ENCODE measurements at regions not wholly inside any gene's neighbourhood (a gene's known extent, or its start where the extent isn't known, plus 50 kb on each side); places are given as distances from the start of the nearest gene placed in this dataset.

DNA sequence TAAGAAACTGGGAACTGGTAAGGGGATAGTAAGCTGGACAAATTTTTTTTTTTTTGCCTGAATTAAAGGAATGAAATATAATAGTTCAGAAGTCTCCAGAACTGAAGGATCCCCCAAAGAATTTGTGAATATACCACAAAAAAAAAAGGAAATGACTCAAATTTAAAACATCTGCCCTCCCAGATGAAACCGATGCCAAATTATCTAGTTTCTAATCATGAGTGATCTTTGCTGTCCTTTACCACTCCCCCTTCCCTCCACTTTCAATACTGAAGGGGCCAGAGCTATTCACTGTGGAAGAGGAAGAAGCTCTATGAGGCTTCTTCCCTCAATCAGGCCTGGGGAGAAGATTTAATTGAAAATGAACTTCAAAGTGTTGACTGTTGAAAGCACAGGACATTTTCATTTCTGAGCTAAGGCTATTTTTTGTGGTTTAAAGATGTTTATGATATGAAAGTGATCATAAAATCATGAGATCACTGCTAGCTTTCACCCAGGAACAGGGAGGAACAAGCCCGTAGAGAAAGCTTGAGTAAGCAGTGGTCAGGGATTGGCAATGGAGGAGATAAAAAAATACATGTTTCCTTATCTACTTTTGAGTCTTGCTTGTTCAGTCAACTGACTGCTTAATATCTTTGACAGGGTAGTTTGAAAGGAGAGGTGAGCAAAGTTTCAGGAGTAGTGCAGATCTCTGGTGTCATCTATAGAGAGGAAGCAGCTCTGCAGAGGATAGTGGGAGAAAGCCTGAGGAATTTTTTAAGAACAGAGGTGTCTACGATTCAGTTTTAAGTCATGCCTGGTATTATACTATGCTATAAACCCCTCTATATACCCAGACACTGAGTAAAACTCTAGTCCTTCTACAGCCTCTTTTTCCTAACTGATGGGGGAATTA is 409.5 kb upstream of the FIGN start:
- BruUV-seq (replicated peaks), result no TSS peak
- Mint-ChIP-seq H3K9me3 (ENCODE audit: unreplicated experiment) (no peaks in the 10 kb centered on the region), H3K27me3 (ENCODE audit: insufficient read depth, unreplicated experiment) (peaks cover 8% of the 10 kb centered on the region), H3K4me3 (ENCODE audit: unreplicated experiment) (no peak overlapping the region), H3K36me3 (ENCODE audit: insufficient read depth, unreplicated experiment) (no peaks in the 10 kb centered on the region), H3K27ac (ENCODE audit: unreplicated experiment) (no peak overlapping the region), H3K4me1 (ENCODE audit: low read depth, unreplicated experiment) (no peaks in the 10 kb centered on the region)
- intact Hi-C loops (cut with micrococcal nuclease; ENCODE audit: unreplicated experiment), result no loop called here
- DNase-seq, result no peak
- Histone ChIP-seq H3K27me3 (replicated peaks; ENCODE audit: control insufficient read depth, insufficient read depth, low read length) (no peaks in the 10 kb centered on the region), H3K36me3 (ENCODE audit: control insufficient read depth, insufficient read depth, low read length) (no peaks in the 10 kb centered on the region), H3K9me3 (no peaks in the 10 kb centered on the region), H3K4me3 (ENCODE audit: low read depth, low read length) (no peak overlapping the region), H3K4me1 (no peaks in the 10 kb centered on the region)
- CTCF ChIA-PET, result no interaction called here
- no peak for TF ChIP-seq CTCF (IDR thresholded peaks at IDR 0.05; ENCODE audit: insufficient read depth in 1 of 2, low read depth in 1 of 2, low read length in 1 of 2, severe bottlenecking in 1 of 2, unreplicated experiment in 1 of 2)
- POLR2A ChIA-PET, result no interaction called here

- no peak overlapping the region for H3K4me3 ChIP-seq (ENCODE audit: low read depth, low read length)
These were observed 407.5 kb upstream of the FIGN start for GRCh38 chr2:164143183-164143930.

More at GRCh38 chr2:164143183-164143930, 407.5 kb upstream of the FIGN start:
- ChIA-PET CTCF (no interaction called here), POLR2A (no interaction called here)
- intact Hi-C loops (cut with micrococcal nuclease; ENCODE audit: unreplicated experiment), result no loop called here
- Mint-ChIP-seq H3K27me3 (ENCODE audit: insufficient read depth, unreplicated experiment) (peaks cover 4% of the 10 kb centered on the region), H3K9me3 (ENCODE audit: unreplicated experiment) (no peaks in the 10 kb centered on the region), H3K4me1 (ENCODE audit: low read depth, unreplicated experiment) (no peaks in the 10 kb centered on the region), H3K4me3 (ENCODE audit: unreplicated experiment) (no peak overlapping the region), H3K36me3 (ENCODE audit: insufficient read depth, unreplicated experiment) (no peaks in the 10 kb centered on the region), H3K27ac (ENCODE audit: unreplicated experiment) (no peak overlapping the region)
- DNase-seq, result no peak
- no peak for TF ChIP-seq CTCF (IDR thresholded peaks at IDR 0.05; ENCODE audit: insufficient read depth in 1 of 2, low read depth in 1 of 2, low read length in 1 of 2, severe bottlenecking in 1 of 2, unreplicated experiment in 1 of 2)
- no TSS peak for BruUV-seq (replicated peaks)
- Histone ChIP-seq H3K27me3 (replicated peaks; ENCODE audit: control insufficient read depth, insufficient read depth, low read length) (no peaks in the 10 kb centered on the region), H3K4me1 (no peaks in the 10 kb centered on the region), H3K36me3 (ENCODE audit: control insufficient read depth, insufficient read depth, low read length) (no peaks in the 10 kb centered on the region), H3K9me3 (no peaks in the 10 kb centered on the region)

All from Caco-2 (cell line).